Tibial artery (tissue), 4 donors: ENCODE measurements at regions not wholly inside any gene's neighbourhood (a gene's known extent, or its start where the extent isn't known, plus 50 kb on each side); places are given as distances from the start of the nearest gene placed in this dataset.

ENCODE experiments used
- DNase-seq, 2 donors: peaks; one replicate each; pipeline ENCODE4 v3.0.0-alpha.2; 2019
- H3K27ac ChIP-seq, 2 donors: fragments of 200-600 bp; sonication (generic) in 1 of 2; 1 replicate in 1 of 2; 2 replicates in 1 of 2; pipeline ENCODE4 v1.5.1; 2018 to 2019; ENCODE audit warnings: mild to moderate bottlenecking in 1 of 2
- H3K27me3 ChIP-seq, 2 donors: fragments of 200-600 bp; sonication (generic) in 1 of 2; one replicate each; pipeline versions ENCODE4 v1.5.1 to v1.6.0; 2016 to 2019
- H3K36me3 ChIP-seq, 3 donors: fragments of 200-600 bp; sonication (generic) in 2 of 3; one replicate each; pipeline ENCODE4 v1.5.1; 2016 to 2019; ENCODE audit warnings: mild to moderate bottlenecking in 2 of 3
- H3K4me1 ChIP-seq, 4 donors: fragments of 200-600 bp; sonication (generic) in 2 of 4; 1 replicate in 3 of 4; 2 replicates in 1 of 4; pipeline ENCODE4 v1.5.1; 2016 to 2019
- H3K4me3 ChIP-seq, 2 donors: fragments of 200-600 bp; sonication (generic) in 1 of 2; 1 replicate in 1 of 2; 2 replicates in 1 of 2; pipeline ENCODE4 v1.5.1; 2018 to 2019; ENCODE audit warnings: mild to moderate bottlenecking in 2 of 2
- H3K9me3 ChIP-seq, 3 donors: fragments of 200-600 bp; sonication (generic) in 1 of 3; one replicate each; pipeline ENCODE4 v1.5.1; 2016 to 2019
- CTCF ChIP-seq, 2 experiments: fragments of 200-600 bp in 1 of 2; fragments of 450-650 bp in 1 of 2; IDR thresholded peaks; one replicate each; pipeline ENCODE4 v1.5.1; 2017 to 2019; ENCODE audit warnings: antibody characterized with exemption in 2 of 2, mild to moderate bottlenecking in 1 of 2, moderate library complexity in 1 of 2
- intact Hi-C: fragments of 100-400 bp; cut with DNase I; formaldehyde crosslinking; loops from one replicate; pipeline ENCODE4 v1.15.0; 2023; ENCODE audit warnings: low total_unique reads

- no peak for DNase-seq
- Histone ChIP-seq H3K9me3 (no peaks in the 10 kb centered on the region), H3K27ac (no peak overlapping the region), H3K27me3 (peaks cover 0 to 5% of the 10 kb centered on the region in 2 donors), H3K36me3 (no peaks in the 10 kb centered on the region), H3K4me1 (peaks cover 0 to 14% (median 3%) of the 10 kb centered on the region in 4 donors), H3K4me3 (no peak overlapping the region)
- no peak for TF ChIP-seq CTCF (IDR thresholded peaks at IDR 0.05)
- intact Hi-C loops: no loop called here
Measured at GRCh38 chr6:14806101-14806500, 439.8 kb upstream of the JARID2 start.

DNA sequence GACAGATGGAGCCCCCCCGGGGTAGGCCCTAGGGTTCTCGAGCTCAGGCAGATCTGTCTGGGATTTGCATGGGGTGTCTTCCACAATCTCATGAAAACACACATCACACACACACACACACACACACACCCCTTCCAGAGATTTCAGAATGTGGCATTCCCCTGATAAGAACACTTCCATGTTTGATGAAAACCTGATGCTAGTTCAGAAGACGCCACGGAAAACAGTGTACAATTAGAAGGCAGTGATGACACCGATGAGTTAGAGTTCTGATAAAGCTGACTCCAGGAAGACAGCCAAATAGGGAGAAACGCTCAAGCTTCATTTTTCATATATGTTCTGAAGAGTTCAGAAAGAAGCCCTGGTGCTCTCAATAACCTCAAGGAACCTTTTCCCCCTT lies 438.7 kb upstream of the JARID2 start:
- TF ChIP-seq CTCF (IDR thresholded peaks at IDR 0.05): no peak
- Histone ChIP-seq H3K9me3 (no peaks in the 10 kb centered on the region), H3K36me3 (no peaks in the 10 kb centered on the region), H3K27ac (no peak overlapping the region), H3K4me3 (no peak overlapping the region), H3K27me3 (peaks cover 0 to 5% of the 10 kb centered on the region in 2 donors), H3K4me1 (peaks cover 0 to 14% (median 3%) of the 10 kb centered on the region in 4 donors)
- intact Hi-C loops: no loop called here
- DNase-seq: no peak

DNA sequence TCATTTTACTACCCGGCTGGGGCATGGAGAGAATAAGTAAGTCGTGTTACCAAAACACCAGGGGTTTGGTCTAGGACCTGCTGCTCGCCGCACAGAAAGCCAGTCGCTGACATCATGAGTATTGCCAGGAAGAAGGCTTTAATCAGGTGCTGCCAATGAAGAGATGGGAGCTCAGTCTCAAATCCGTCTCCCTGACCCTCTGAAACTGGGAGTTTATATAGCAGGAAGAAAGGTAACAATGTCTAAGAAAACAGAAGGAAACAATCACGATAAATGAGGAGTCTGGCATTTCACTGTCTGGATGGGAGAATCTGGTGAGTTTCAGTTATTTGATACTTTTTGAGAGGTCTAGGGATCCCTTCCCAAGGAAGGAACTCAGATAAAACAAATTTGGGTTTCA lies 437.9 kb upstream of the JARID2 start:
- intact Hi-C loops: no loop called here
- no peak for TF ChIP-seq CTCF (IDR thresholded peaks at IDR 0.05)
- Histone ChIP-seq H3K27ac (no peak overlapping the region), H3K27me3 (peaks cover 0 to 5% of the 10 kb centered on the region in 2 donors), H3K4me1 (peaks cover 0 to 14% (median 3%) of the 10 kb centered on the region in 4 donors), H3K36me3 (no peaks in the 10 kb centered on the region), H3K4me3 (no peak overlapping the region), H3K9me3 (no peaks in the 10 kb centered on the region)
- no peak for DNase-seq

DNA sequence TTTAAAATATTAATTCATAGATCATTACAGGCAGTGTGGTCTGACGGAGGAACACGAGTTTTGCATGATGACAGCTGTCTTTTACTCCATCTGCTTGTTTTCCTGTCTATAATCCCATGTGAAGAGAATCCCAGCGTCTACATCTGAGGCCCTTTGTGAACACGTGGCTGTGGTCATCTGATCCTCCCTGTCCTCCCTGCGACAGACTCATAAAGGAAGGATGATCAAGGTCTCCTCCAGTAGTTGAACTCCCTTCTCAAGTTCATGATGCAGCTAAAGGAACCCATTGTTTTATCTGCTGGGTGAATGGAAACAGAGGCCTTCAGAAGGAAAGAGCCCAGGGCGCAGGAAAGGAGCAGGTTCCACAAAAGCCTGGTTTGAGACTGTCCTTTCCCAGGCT lies 435.8 kb upstream of the JARID2 start:
- intact Hi-C loops: no loop called here
- DNase-seq: no peak
- Histone ChIP-seq H3K9me3 (no peaks in the 10 kb centered on the region), H3K4me3 (no peak overlapping the region), H3K27me3 (no peaks in the 10 kb centered on the region), H3K4me1 (peaks cover 0 to 2% (median under 1%) of the 10 kb centered on the region in 4 donors), H3K36me3 (no peaks in the 10 kb centered on the region), H3K27ac (no peak overlapping the region)
- TF ChIP-seq CTCF (IDR thresholded peaks at IDR 0.05): no peak

DNA sequence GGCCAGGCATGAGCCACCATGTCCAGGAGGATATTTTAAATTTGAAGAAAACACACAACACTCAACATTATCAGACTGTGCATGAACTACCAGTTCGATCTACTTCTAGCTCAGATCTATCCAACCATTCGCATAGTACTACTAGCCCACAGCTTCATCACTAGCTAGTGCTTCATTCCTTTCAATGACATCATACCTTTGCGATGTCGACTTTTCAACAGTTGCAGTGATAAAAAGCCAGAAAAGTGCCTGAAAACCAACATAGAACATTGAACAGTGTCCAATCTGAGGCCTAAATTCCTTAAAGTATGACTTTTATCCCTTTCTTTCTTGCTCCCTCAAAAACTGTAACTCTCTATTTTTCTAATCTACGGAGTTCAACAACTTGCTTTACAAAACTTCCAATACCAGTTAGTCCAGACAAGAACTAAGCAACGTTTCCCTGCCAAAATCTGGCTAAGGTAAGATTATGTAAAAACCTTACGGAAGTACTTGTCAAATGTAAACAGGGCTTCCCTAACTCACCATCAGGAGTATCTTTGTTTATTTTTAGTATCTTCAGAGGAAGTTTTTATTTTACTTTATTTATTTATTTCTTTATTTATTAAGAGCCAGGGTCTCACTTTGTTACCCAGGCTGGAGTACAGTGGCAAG lies 434.0 kb upstream of the JARID2 start:
- no peak for DNase-seq
- no peak overlapping the region for H3K27ac ChIP-seq

More for the DNA sequence above, 434.0 kb upstream of the JARID2 start:
- no peaks in the 10 kb centered on the region for H3K4me1 ChIP-seq
- H3K27me3 ChIP-seq: no peaks in the 10 kb centered on the region
- H3K4me3 ChIP-seq: no peak overlapping the region
- TF ChIP-seq CTCF (IDR thresholded peaks at IDR 0.05): no peak
- intact Hi-C loops: no loop called here
- no peaks in the 10 kb centered on the region for H3K36me3 ChIP-seq
- no peaks in the 10 kb centered on the region for H3K9me3 ChIP-seq
